ENCODE measurements at regions not wholly inside any gene's neighbourhood (a gene's known extent, or its start where the extent isn't known, plus 50 kb on each side); places are given as distances from the start of the nearest gene placed in this dataset.

- H3K27ac Mint-ChIP-seq (ENCODE audit: unreplicated experiment), result no peak overlapping the region
- Histone ChIP-seq H3K9me3 (no peaks in the 10 kb centered on the region), H3K27me3 (replicated peaks; ENCODE audit: control insufficient read depth, insufficient read depth, low read length) (no peaks in the 10 kb centered on the region), H3K36me3 (ENCODE audit: control insufficient read depth, insufficient read depth, low read length) (no peaks in the 10 kb centered on the region), H3K4me3 (ENCODE audit: low read depth, low read length) (no peak overlapping the region), H3K4me1 (no peaks in the 10 kb centered on the region)
- H3K27me3 Mint-ChIP-seq (ENCODE audit: insufficient read depth, unreplicated experiment), result peaks cover 7% of the 10 kb centered on the region
- BruUV-seq (replicated peaks), result no TSS peak
- CTCF ChIA-PET, result no interaction called here
- no peaks in the 10 kb centered on the region for H3K36me3 Mint-ChIP-seq (ENCODE audit: insufficient read depth, unreplicated experiment)
- no peak for TF ChIP-seq CTCF (IDR thresholded peaks at IDR 0.05; ENCODE audit: insufficient read depth in 1 of 2, low read depth in 1 of 2, low read length in 1 of 2, severe bottlenecking in 1 of 2, unreplicated experiment in 1 of 2)
- intact Hi-C loops (cut with micrococcal nuclease; ENCODE audit: unreplicated experiment), result no loop called here
- no peaks in the 10 kb centered on the region for H3K4me1 Mint-ChIP-seq (ENCODE audit: low read depth, unreplicated experiment)
- H3K9me3 Mint-ChIP-seq (ENCODE audit: unreplicated experiment), result no peaks in the 10 kb centered on the region
- DNase-seq, result no peak
- POLR2A ChIA-PET, result no interaction called here
- H3K4me3 Mint-ChIP-seq (ENCODE audit: unreplicated experiment), result no peak overlapping the region
Observed at GRCh38 chr3:68249265-68249664, 594.9 kb upstream of the SUCLG2 start.

GRCh38 chr3:68242606-68243005 lies 588.2 kb upstream of the SUCLG2 start:
- POLR2A ChIA-PET, result no interaction called here
- Mint-ChIP-seq H3K27me3 (ENCODE audit: insufficient read depth, unreplicated experiment) (no peaks in the 10 kb centered on the region), H3K4me3 (ENCODE audit: unreplicated experiment) (no peak overlapping the region), H3K4me1 (ENCODE audit: low read depth, unreplicated experiment) (no peaks in the 10 kb centered on the region), H3K36me3 (ENCODE audit: insufficient read depth, unreplicated experiment) (no peaks in the 10 kb centered on the region), H3K9me3 (ENCODE audit: unreplicated experiment) (no peaks in the 10 kb centered on the region), H3K27ac (ENCODE audit: unreplicated experiment) (no peak overlapping the region)
- H3K9me3 ChIP-seq, result no peaks in the 10 kb centered on the region
- H3K27me3 ChIP-seq (replicated peaks; ENCODE audit: control insufficient read depth, insufficient read depth, low read length), result no peaks in the 10 kb centered on the region
- no peaks in the 10 kb centered on the region for H3K4me1 ChIP-seq
- H3K4me3 ChIP-seq (ENCODE audit: low read depth, low read length), result no peak overlapping the region
- no TSS peak for BruUV-seq (replicated peaks)
- H3K36me3 ChIP-seq (ENCODE audit: control insufficient read depth, insufficient read depth, low read length), result no peaks in the 10 kb centered on the region
- intact Hi-C loops (cut with micrococcal nuclease; ENCODE audit: unreplicated experiment), result no loop called here
- TF ChIP-seq CTCF (IDR thresholded peaks at IDR 0.05; ENCODE audit: insufficient read depth in 1 of 2, low read depth in 1 of 2, low read length in 1 of 2, severe bottlenecking in 1 of 2, unreplicated experiment in 1 of 2), result no peak
- no peak for DNase-seq
- CTCF ChIA-PET, result no interaction called here

GRCh38 chr3:68239542-68239941 lies 585.1 kb upstream of the SUCLG2 start:
- no peak for TF ChIP-seq CTCF (IDR thresholded peaks at IDR 0.05; ENCODE audit: insufficient read depth in 1 of 2, low read depth in 1 of 2, low read length in 1 of 2, severe bottlenecking in 1 of 2, unreplicated experiment in 1 of 2)
- Histone ChIP-seq H3K4me1 (no peaks in the 10 kb centered on the region), H3K9me3 (no peaks in the 10 kb centered on the region), H3K4me3 (ENCODE audit: low read depth, low read length) (no peak overlapping the region), H3K27me3 (replicated peaks; ENCODE audit: control insufficient read depth, insufficient read depth, low read length) (no peaks in the 10 kb centered on the region), H3K36me3 (ENCODE audit: control insufficient read depth, insufficient read depth, low read length) (no peaks in the 10 kb centered on the region)
- Mint-ChIP-seq H3K36me3 (ENCODE audit: insufficient read depth, unreplicated experiment) (no peaks in the 10 kb centered on the region), H3K27ac (ENCODE audit: unreplicated experiment) (no peak overlapping the region), H3K9me3 (ENCODE audit: unreplicated experiment) (no peaks in the 10 kb centered on the region), H3K27me3 (ENCODE audit: insufficient read depth, unreplicated experiment) (no peaks in the 10 kb centered on the region), H3K4me3 (ENCODE audit: unreplicated experiment) (no peak overlapping the region), H3K4me1 (ENCODE audit: low read depth, unreplicated experiment) (no peaks in the 10 kb centered on the region)
- intact Hi-C loops (cut with micrococcal nuclease; ENCODE audit: unreplicated experiment), result no loop called here
- BruUV-seq (replicated peaks), result no TSS peak
- DNase-seq, result no peak
- ChIA-PET POLR2A (no interaction called here), CTCF (no interaction called here)
